WTC11 (cell line): ENCODE measurements at regions not wholly inside any gene's neighbourhood (a gene's known extent, or its start where the extent isn't known, plus 50 kb on each side); places are given as distances from the start of the nearest gene placed in this dataset.

Source experiments
- ATAC-seq: fragments of 200-7000 bp; cut with Tn5 transposase; 2 replicates; pipeline ENCODE4 v1.10.0; 2021; ENCODE audit warnings: mild to moderate bottlenecking, moderate library complexity
- CTCF ChIA-PET: fragments of 300-600 bp; sonication (Branson Sonifier 250); formaldehyde crosslinking; loops from one replicate; lab custom pipeline; 2021; ENCODE audit warnings: antibody characterized with exemption; lab: Charles Lee
- POLR2A ChIA-PET: fragments of 350-600 bp; sonication (Branson Sonifier 250); formaldehyde crosslinking; loops from one replicate; lab custom pipeline; 2021; ENCODE audit warnings: antibody characterized with exemption; lab: Charles Lee
- DNase-seq: peaks from one replicate; pipeline ENCODE4 v3.0.0; 2021; ENCODE audit warnings: low spot score
- H3K27ac Mint-ChIP-seq: 2 replicates; pipeline ENCODE4 v1.8.0; 2021; ENCODE audit warnings: mixed read lengths
- H3K27me3 Mint-ChIP-seq: 2 replicates; pipeline ENCODE4 v1.8.0; 2021; ENCODE audit warnings: low read depth, mild to moderate bottlenecking, moderate library complexity, mixed read lengths
- H3K36me3 Mint-ChIP-seq: 2 replicates; pipeline ENCODE4 v1.8.0; 2021; ENCODE audit warnings: mixed read lengths
- H3K4me1 Mint-ChIP-seq: 2 replicates; pipeline ENCODE4 v1.8.0; 2022; ENCODE audit warnings: mixed read lengths
- H3K4me3 Mint-ChIP-seq: 2 replicates; pipeline ENCODE4 v1.8.0; 2021; ENCODE audit warnings: mild to moderate bottlenecking, moderate library complexity, mixed read lengths
- H3K9me3 Mint-ChIP-seq: 2 replicates; pipeline ENCODE4 v1.8.0; 2021; ENCODE audit warnings: mixed read lengths
- ATF1 ChIP-seq: sonication (generic); formaldehyde crosslinking; IDR thresholded peaks from 2 replicates; pipeline ENCODE4 v1.8.1; 2023; ENCODE audit warnings: mild to moderate bottlenecking, moderate library complexity, missing genetic modification reagents
- ELF4 ChIP-seq: sonication (generic); formaldehyde crosslinking; IDR thresholded peaks from 2 replicates; pipeline ENCODE4 v1.8.1; 2022; ENCODE audit warnings: low read depth, mild to moderate bottlenecking, moderate library complexity, missing genetic modification reagents
- FOXJ3 ChIP-seq: sonication (generic); formaldehyde crosslinking; IDR thresholded peaks from 2 replicates; pipeline ENCODE4 v1.9.0; 2021; ENCODE audit warnings: missing genetic modification reagents, mild to moderate bottlenecking, borderline replicate concordance
- FOXP1 ChIP-seq: sonication (generic); formaldehyde crosslinking; IDR thresholded peaks from 2 replicates; pipeline ENCODE4 v1.8.0; 2022; ENCODE audit warnings: missing genetic modification reagents, mild to moderate bottlenecking, moderate library complexity, borderline replicate concordance
- GTF2I ChIP-seq: fragments of 250-450 bp; sonication (Bioruptor Pico); conservative IDR thresholded peaks from 2 replicates; pipeline ENCODE4 v1.4.0; 2021; ENCODE audit warnings: mild to moderate bottlenecking
- HMGA2 ChIP-seq: fragments of 250-450 bp; sonication (Bioruptor Pico); IDR thresholded peaks from 2 replicates; pipeline ENCODE4 v1.4.0; 2021; ENCODE audit warnings: mild to moderate bottlenecking, moderate library complexity
- MXD4 ChIP-seq: fragments of 250-450 bp; sonication (Bioruptor Pico); IDR thresholded peaks from 2 replicates; pipeline ENCODE4 v1.8.0; 2021; ENCODE audit warnings: mild to moderate bottlenecking, moderate library complexity, borderline replicate concordance
- NFATC4 ChIP-seq: fragments of 250-450 bp; sonication (Bioruptor Pico); IDR thresholded peaks from 2 replicates; pipeline ENCODE4 v1.9.0; 2021; ENCODE audit warnings: mild to moderate bottlenecking
- NR1H2 ChIP-seq: sonication (generic); formaldehyde crosslinking; IDR thresholded peaks from 2 replicates; pipeline ENCODE4 v1.9.0; 2021; ENCODE audit warnings: mild to moderate bottlenecking, moderate library complexity, missing genetic modification reagents
- NR3C1 ChIP-seq: sonication (generic); formaldehyde crosslinking; conservative IDR thresholded peaks from 2 replicates; pipeline ENCODE4 v1.8.1; 2023; ENCODE audit warnings: low read depth, mild to moderate bottlenecking, missing genetic modification reagents
- PRRX2 ChIP-seq: fragments of 250-450 bp; sonication (Bioruptor Pico); IDR thresholded peaks from 2 replicates; pipeline ENCODE4 v1.8.0; 2021; ENCODE audit warnings: mild to moderate bottlenecking
- SP1 ChIP-seq: sonication (generic); formaldehyde crosslinking; conservative IDR thresholded peaks from 2 replicates; pipeline ENCODE4 v1.8.1; 2022; ENCODE audit warnings: missing genetic modification reagents
- TEAD4 ChIP-seq: sonication (generic); formaldehyde crosslinking; IDR thresholded peaks from 2 replicates; pipeline ENCODE4 v1.8.0; 2022; ENCODE audit warnings: mild to moderate bottlenecking, missing genetic modification reagents
- ZNF396 ChIP-seq: fragments of 250-450 bp; sonication (Bioruptor Pico); IDR thresholded peaks from 2 replicates; pipeline ENCODE4 v1.8.0; 2021; ENCODE audit warnings: mild to moderate bottlenecking, moderate library complexity, borderline replicate concordance
- ZNF416 ChIP-seq: fragments of 250-450 bp; sonication (Bioruptor Pico); IDR thresholded peaks from 2 replicates; pipeline ENCODE4 v1.9.0; 2021; ENCODE audit warnings: mild to moderate bottlenecking, inconsistent platforms
- TF ChIP-seq, protein P1 (sequence below): sonication (generic); formaldehyde crosslinking; IDR thresholded peaks from 2 replicates; pipeline ENCODE4 v1.8.1; 2023; ENCODE audit warnings: mild to moderate bottlenecking, moderate library complexity, missing genetic modification reagents
- TF ChIP-seq, protein P2 (sequence below): sonication (generic); formaldehyde crosslinking; IDR thresholded peaks from 2 replicates; pipeline ENCODE4 v1.8.1; 2023; ENCODE audit warnings: mild to moderate bottlenecking, missing genetic modification reagents, moderate library complexity
- TF ChIP-seq, protein P3 (sequence below): sonication (generic); formaldehyde crosslinking; IDR thresholded peaks from 2 replicates; pipeline ENCODE4 v1.8.1; 2022; ENCODE audit warnings: low read depth, mild to moderate bottlenecking, moderate library complexity, missing genetic modification reagents, borderline replicate concordance
- TF ChIP-seq, protein P4 (sequence below): sonication (generic); formaldehyde crosslinking; conservative IDR thresholded peaks from 2 replicates; pipeline ENCODE4 v1.8.1; 2022; ENCODE audit warnings: mild to moderate bottlenecking, missing genetic modification reagents
- TF ChIP-seq, protein P5 (sequence below): fragments of 250-450 bp; sonication (Bioruptor Pico); IDR thresholded peaks from 2 replicates; pipeline ENCODE4 v2.1.2; 2022; ENCODE audit warnings: mild to moderate bottlenecking, moderate library complexity

DNA sequence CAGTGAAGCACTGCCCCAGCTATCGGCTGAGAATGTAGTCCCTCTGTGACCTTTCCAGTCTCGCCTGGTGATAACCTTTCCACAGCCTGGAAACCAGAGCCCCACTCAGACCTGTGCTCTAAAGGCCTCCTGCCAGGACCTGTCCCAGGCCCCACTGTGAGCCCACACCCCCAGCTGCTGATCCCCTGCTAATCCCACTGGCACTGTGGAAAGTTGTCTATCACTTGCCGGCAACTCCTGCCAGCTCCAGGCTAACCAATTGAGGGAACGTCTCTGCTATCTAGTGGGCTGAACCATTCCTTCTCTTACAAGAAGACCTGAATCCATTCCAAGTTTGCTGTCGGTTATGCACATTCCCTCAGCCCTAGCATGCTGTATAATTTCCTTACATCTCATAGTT is 328.2 kb downstream of the FAM181B start (continued):
- no peak for TF ChIP-seq NFATC4 (CRISPR knock-in tag)
- TF ChIP-seq, protein P1, sequence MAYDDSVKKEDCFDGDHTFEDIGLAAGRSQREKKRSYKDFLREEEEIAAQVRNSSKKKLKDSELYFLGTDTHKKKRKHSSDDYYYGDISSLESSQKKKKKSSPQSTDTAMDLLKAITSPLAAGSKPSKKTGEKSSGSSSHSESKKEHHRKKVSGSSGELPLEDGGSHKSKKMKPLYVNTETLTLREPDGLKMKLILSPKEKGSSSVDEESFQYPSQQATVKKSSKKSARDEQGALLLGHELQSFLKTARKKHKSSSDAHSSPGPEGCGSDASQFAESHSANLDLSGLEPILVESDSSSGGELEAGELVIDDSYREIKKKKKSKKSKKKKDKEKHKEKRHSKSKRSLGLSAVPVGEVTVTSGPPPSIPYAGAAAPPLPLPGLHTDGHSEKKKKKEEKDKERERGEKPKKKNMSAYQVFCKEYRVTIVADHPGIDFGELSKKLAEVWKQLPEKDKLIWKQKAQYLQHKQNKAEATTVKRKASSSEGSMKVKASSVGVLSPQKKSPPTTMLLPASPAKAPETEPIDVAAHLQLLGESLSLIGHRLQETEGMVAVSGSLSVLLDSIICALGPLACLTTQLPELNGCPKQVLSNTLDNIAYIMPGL (CRISPR knock-in tag): no peak
- no peak for TF ChIP-seq TEAD4 (CRISPR knock-in tag)
- TF ChIP-seq, protein P2, sequence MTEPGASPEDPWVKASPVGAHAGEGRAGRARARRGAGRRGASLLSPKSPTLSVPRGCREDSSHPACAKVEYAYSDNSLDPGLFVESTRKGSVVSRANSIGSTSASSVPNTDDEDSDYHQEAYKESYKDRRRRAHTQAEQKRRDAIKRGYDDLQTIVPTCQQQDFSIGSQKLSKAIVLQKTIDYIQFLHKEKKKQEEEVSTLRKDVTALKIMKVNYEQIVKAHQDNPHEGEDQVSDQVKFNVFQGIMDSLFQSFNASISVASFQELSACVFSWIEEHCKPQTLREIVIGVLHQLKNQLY: no peak
- TF ChIP-seq NR3C1 (CRISPR knock-in tag): no peak
- no peak for TF ChIP-seq ATF1 (CRISPR knock-in tag)

DNA sequence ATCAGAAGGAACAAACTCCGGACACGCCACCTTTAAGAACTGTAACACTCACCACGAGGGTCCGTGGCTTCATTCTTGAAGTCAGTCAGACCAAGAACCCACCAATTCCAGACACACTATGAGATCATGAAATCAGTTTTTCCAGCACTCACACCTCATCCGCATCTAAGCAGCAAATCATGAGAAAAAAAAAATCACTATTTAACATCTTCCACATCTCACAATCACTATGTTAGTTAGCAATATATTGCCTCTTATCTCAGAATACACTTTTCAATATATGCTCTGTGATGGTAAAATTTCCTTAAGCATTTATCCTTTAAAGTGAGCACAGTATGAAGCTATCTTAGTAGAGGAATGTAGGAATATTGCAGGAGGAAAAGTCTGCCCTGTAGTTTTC is 328.7 kb downstream of the FAM181B start:
- ChIA-PET CTCF (no interaction called here), POLR2A (no interaction called here)
- no peak overlapping the region for H3K27ac Mint-ChIP-seq
- no peak for TF ChIP-seq HMGA2 (CRISPR knock-in tag)
- ATAC-seq: no peak
- H3K4me3 Mint-ChIP-seq: no peak overlapping the region
- H3K4me1 Mint-ChIP-seq: no peaks in the 10 kb centered on the region
- no peak for DNase-seq
- no peaks in the 10 kb centered on the region; the same call in 1 of the 2 replicates for H3K27me3 Mint-ChIP-seq
- peaks cover 10% of the 10 kb centered on the region for H3K9me3 Mint-ChIP-seq
- no peaks in the 10 kb centered on the region for H3K36me3 Mint-ChIP-seq

DNA sequence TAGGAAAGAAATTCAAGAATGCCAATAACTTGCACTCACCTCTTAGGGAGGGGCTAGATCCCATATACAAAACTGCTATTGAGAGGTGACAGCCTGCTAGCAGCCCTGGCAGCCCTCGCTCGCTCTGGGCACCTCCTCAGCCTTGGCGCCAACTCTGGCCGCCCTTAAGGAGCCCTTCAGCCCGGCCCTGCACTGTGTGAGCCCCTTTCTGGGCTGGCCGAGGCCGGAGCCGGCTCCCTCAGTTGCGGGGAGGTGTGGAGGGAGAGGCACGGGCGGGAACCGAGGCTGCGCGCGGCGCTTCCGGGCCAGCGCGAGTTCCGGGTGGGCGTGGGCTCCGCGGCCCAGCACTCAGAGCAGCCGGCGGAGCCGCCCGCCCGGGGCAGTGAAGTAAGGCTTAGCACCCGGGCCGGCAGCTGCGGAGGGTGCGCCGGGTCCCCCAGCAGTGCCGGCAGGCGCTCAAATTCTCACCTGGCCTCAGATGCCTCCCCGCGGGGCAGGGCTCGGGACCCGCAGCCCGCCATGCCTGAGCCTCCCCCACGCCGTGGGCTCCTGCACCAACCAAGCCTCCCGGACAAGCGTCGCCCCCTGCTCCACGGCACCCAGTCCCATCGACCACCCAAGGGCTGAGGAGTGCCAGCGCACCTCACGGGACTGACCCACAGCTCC is 329.9 kb downstream of the FAM181B start:
- no peak overlapping the region for H3K27ac Mint-ChIP-seq
- no peaks in the 10 kb centered on the region for H3K36me3 Mint-ChIP-seq
- TF ChIP-seq, protein P3, sequence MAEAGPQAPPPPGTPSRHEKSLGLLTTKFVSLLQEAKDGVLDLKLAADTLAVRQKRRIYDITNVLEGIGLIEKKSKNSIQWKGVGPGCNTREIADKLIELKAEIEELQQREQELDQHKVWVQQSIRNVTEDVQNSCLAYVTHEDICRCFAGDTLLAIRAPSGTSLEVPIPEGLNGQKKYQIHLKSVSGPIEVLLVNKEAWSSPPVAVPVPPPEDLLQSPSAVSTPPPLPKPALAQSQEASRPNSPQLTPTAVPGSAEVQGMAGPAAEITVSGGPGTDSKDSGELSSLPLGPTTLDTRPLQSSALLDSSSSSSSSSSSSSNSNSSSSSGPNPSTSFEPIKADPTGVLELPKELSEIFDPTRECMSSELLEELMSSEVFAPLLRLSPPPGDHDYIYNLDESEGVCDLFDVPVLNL (CRISPR knock-in tag): no peak
- TF ChIP-seq NR1H2 (CRISPR knock-in tag) (no peak), GTF2I (no peak), SP1 (no peak), FOXP1 (CRISPR knock-in tag) (no peak), ZNF416 (CRISPR knock-in tag) (no peak), HMGA2 (CRISPR knock-in tag) (no peak), MXD4 (CRISPR knock-in tag) (no peak), NFATC4 (CRISPR knock-in tag) (no peak), PRRX2 (CRISPR knock-in tag) (no peak), FOXJ3 (CRISPR knock-in tag) (no peak), ZNF396 (CRISPR knock-in tag) (no peak), ELF4 (CRISPR knock-in tag) (no peak)
- TF ChIP-seq, protein P4, sequence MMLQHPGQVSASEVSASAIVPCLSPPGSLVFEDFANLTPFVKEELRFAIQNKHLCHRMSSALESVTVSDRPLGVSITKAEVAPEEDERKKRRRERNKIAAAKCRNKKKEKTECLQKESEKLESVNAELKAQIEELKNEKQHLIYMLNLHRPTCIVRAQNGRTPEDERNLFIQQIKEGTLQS (CRISPR knock-in tag): no peak
- TF ChIP-seq, protein P5, sequence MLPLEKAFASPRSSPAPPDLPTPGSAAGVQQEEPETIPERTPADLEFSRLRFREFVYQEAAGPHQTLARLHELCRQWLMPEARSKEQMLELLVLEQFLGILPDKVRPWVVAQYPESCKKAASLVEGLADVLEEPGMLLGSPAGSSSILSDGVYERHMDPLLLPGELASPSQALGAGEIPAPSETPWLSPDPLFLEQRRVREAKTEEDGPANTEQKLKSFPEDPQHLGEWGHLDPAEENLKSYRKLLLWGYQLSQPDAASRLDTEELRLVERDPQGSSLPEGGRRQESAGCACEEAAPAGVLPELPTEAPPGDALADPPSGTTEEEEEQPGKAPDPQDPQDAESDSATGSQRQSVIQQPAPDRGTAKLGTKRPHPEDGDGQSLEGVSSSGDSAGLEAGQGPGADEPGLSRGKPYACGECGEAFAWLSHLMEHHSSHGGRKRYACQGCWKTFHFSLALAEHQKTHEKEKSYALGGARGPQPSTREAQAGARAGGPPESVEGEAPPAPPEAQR: no peak
- no peaks in the 10 kb centered on the region; the same call in 1 of the 2 replicates for H3K27me3 Mint-ChIP-seq
- POLR2A ChIA-PET: no interaction called here
- DNase-seq (no peak), ATAC-seq (no peak)
- H3K9me3 Mint-ChIP-seq: peaks cover 10% of the 10 kb centered on the region
- CTCF ChIA-PET: no interaction called here
- no peaks in the 10 kb centered on the region for H3K4me1 Mint-ChIP-seq
- no peak overlapping the region for H3K4me3 Mint-ChIP-seq
